Stimulated activated CD8-positive, alpha-beta memory T cell treated with anti-CD3 and anti-CD28 coated beads, Interleukin-12 subunit alpha, Interleukin-12 subunit beta, amount 100 ng/mL, for 24 hours (primary cell): ENCODE measurements at regions not wholly inside any gene's neighbourhood (a gene's known extent, or its start where the extent isn't known, plus 50 kb on each side); places are given as distances from the start of the nearest gene placed in this dataset.
"Not testable (repeated sequence)": the region's sequence is repeated elsewhere in the genome, so short reads cannot be mapped to it uniquely, and the experiment has no call there.

ENCODE experiments used
- DNase-seq: peaks from one replicate; pipeline ENCODE4 v3.0.0-alpha.2; 2020; ENCODE audit errors: extremely low read depth

GRCh38 chr21:35473496-35473895 lies 424.4 kb upstream of the RUNX1 start:
- DNase-seq, result no peak

GRCh38 chr21:35470522-35470921 lies 421.4 kb upstream of the RUNX1 start:
- DNase-seq, result no peak

GRCh38 chr21:35469498-35469897 lies 420.4 kb upstream of the RUNX1 start:
- DNase-seq, result no peak

GRCh38 chr21:35468991-35469390 lies 419.9 kb upstream of the RUNX1 start:
- DNase-seq, result no peak

GRCh38 chr21:35467566-35467965 lies 418.5 kb upstream of the RUNX1 start:
- no peak for DNase-seq

GRCh38 chr21:35466681-35467080 lies 417.6 kb upstream of the RUNX1 start:
- not testable (repeated sequence) for DNase-seq

- no peak for DNase-seq
Observed at GRCh38 chr21:35465741-35466140, 416.6 kb upstream of the RUNX1 start.

GRCh38 chr21:35461700-35462099 lies 412.6 kb upstream of the RUNX1 start:
- no peak for DNase-seq

- DNase-seq, result no peak
Observed at GRCh38 chr21:35460441-35460840, 411.3 kb upstream of the RUNX1 start.

GRCh38 chr21:35458405-35458804 lies 409.3 kb upstream of the RUNX1 start:
- no peak for DNase-seq

- no peak for DNase-seq
Observed at GRCh38 chr21:35457097-35457804, 408.1 kb upstream of the RUNX1 start.

GRCh38 chr21:35451276-35451675 lies 402.2 kb upstream of the RUNX1 start:
- no peak for DNase-seq

- no peak for DNase-seq
Observed at GRCh38 chr21:35450830-35451229, 401.7 kb upstream of the RUNX1 start.

- DNase-seq, result no peak
Observed at GRCh38 chr21:35449846-35450245, 400.7 kb upstream of the RUNX1 start.

- no peak for DNase-seq
Observed at GRCh38 chr21:35448876-35449599, 399.9 kb upstream of the RUNX1 start.

GRCh38 chr21:35444391-35444790 lies 395.3 kb upstream of the RUNX1 start:
- DNase-seq, result no peak

- no peak for DNase-seq
Observed at GRCh38 chr21:35441868-35442582, 392.9 kb upstream of the RUNX1 start.

GRCh38 chr21:35438643-35439404 lies 389.7 kb upstream of the RUNX1 start:
- DNase-seq, result no peak

GRCh38 chr21:35437941-35438340 lies 388.8 kb upstream of the RUNX1 start:
- no peak for DNase-seq

GRCh38 chr21:35436899-35437298 lies 387.8 kb upstream of the RUNX1 start:
- no peak for DNase-seq

- DNase-seq, result not testable (repeated sequence)
Observed at GRCh38 chr21:35432601-35433000, 383.5 kb upstream of the RUNX1 start.

GRCh38 chr21:35430260-35430659 lies 381.2 kb upstream of the RUNX1 start:
- DNase-seq, result no peak
